ENCODE measurements at regions not wholly inside any gene's neighbourhood (a gene's known extent, or its start where the extent isn't known, plus 50 kb on each side); places are given as distances from the start of the nearest gene placed in this dataset.

DNA sequence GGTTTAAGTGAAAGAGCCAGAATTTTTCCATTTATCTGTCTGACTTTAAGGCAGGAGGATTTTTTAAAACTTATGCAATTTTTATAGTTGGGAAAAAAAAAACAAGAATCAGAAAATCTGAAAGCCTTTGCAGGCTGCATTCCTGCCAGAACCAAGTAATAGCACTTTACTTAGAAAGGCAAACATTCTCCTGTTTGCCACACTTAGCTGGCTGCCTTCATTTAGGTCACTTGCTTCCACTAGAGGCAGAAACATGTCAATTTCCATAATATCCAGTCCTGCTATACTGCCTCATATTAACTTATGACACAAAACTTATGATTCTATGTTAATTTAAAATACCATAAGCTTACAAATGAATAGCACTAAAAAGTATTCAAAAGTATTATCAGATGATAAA is 425.8 kb downstream of the FRK start:
- no peaks in the 10 kb centered on the region for H3K79me2 ChIP-seq (ENCODE audit: control insufficient read depth, insufficient read depth, low read length)
- H3K27ac ChIP-seq (ENCODE audit: control insufficient read depth, insufficient read depth) = no peak overlapping the region
- H3K4me2 ChIP-seq (ENCODE audit: control insufficient read depth, insufficient read depth) = no peak overlapping the region
- FAIRE-seq (no peak), DNase-seq (ENCODE audit: low read depth, low spot score) (no peak), ATAC-seq (no peak)
- CTCF ChIA-PET = no interaction called here
- H3K9me3 ChIP-seq (replicated peaks; ENCODE audit: control insufficient read depth, insufficient read depth, low read length) = no peaks in the 10 kb centered on the region
- RAD21 ChIA-PET (ENCODE audit: unreplicated experiment) = no interaction called here
- H2AFZ ChIP-seq (ENCODE audit: control insufficient read depth, low read depth, low read length) = no peak overlapping the region
- H3K9ac ChIP-seq (ENCODE audit: control insufficient read depth, insufficient read depth, low read length) = no peak overlapping the region
- no peaks in the 10 kb centered on the region for H4K20me1 ChIP-seq (ENCODE audit: control insufficient read depth, insufficient read depth)
- POLR2A ChIA-PET = no interaction called here
- intact Hi-C loops (cut with micrococcal nuclease; ENCODE audit: unreplicated experiment) (no loop called here), in situ Hi-C loops (cut with MboI) (no loop called here)
- no peak for TF ChIP-seq ZNF274 (IDR thresholded peaks at IDR 0.05; ENCODE audit: insufficient read depth, insufficient read length)
- no peak for TF ChIP-seq TARDBP (IDR thresholded peaks at IDR 0.05; ENCODE audit: borderline replicate concordance)
- TF ChIP-seq SIN3A (IDR thresholded peaks at IDR 0.05; ENCODE audit: low read depth, low read length) = no peak
- no peak for TF ChIP-seq HDAC2 (IDR thresholded peaks at IDR 0.05)
- TF ChIP-seq SREBF2 (IDR thresholded peaks at IDR 0.05; ENCODE audit: low read length) = no peak
- TF ChIP-seq, protein P1, sequence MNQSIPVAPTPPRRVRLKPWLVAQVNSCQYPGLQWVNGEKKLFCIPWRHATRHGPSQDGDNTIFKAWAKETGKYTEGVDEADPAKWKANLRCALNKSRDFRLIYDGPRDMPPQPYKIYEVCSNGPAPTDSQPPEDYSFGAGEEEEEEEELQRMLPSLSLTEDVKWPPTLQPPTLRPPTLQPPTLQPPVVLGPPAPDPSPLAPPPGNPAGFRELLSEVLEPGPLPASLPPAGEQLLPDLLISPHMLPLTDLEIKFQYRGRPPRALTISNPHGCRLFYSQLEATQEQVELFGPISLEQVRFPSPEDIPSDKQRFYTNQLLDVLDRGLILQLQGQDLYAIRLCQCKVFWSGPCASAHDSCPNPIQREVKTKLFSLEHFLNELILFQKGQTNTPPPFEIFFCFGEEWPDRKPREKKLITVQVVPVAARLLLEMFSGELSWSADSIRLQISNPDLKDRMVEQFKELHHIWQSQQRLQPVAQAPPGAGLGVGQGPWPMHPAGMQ (IDR thresholded peaks at IDR 0.05; ENCODE audit: borderline replicate concordance) = no peak
- no peak for TF ChIP-seq ZSCAN29 (IDR thresholded peaks at IDR 0.05)
- no peak for TF ChIP-seq ASH2L (IDR thresholded peaks at IDR 0.05; ENCODE audit: borderline replicate concordance, low read depth)
- H3K36me3 ChIP-seq (ENCODE audit: control insufficient read depth in 2 of 2, insufficient read depth in 2 of 2, low read length in 1 of 2) = no peaks in the 10 kb centered on the region
- SMC1A ChIA-PET (ENCODE audit: uncharacterized antibody, unreplicated experiment) = no interaction called here
- no peak overlapping the region for H3K4me3 ChIP-seq
- no peaks in the 10 kb centered on the region for H3K27me3 ChIP-seq (replicated peaks in 1 of 2; ENCODE audit: control insufficient read depth in 2 of 2, insufficient read depth in 2 of 2, low read length in 1 of 2)
- H3K4me1 ChIP-seq (ENCODE audit: control insufficient read depth, insufficient read depth, low read length) = no peaks in the 10 kb centered on the region
- BruUV-seq (replicated peaks) = no TSS peak

GRCh38 chr6:115634131-115634530 is 426.6 kb downstream of the FRK start:
- Histone ChIP-seq H3K9ac (ENCODE audit: control insufficient read depth, insufficient read depth, low read length) (no peak overlapping the region), H3K79me2 (ENCODE audit: control insufficient read depth, insufficient read depth, low read length) (no peaks in the 10 kb centered on the region), H3K4me1 (ENCODE audit: control insufficient read depth, insufficient read depth, low read length) (no peaks in the 10 kb centered on the region), H3K27ac (ENCODE audit: control insufficient read depth, insufficient read depth) (no peak overlapping the region), H3K9me3 (replicated peaks; ENCODE audit: control insufficient read depth, insufficient read depth, low read length) (no peaks in the 10 kb centered on the region), H2AFZ (ENCODE audit: control insufficient read depth, low read depth, low read length) (no peak overlapping the region), H3K4me3 (no peak overlapping the region), H4K20me1 (ENCODE audit: control insufficient read depth, insufficient read depth) (no peaks in the 10 kb centered on the region), H3K4me2 (ENCODE audit: control insufficient read depth, insufficient read depth) (no peak overlapping the region), H3K36me3 (ENCODE audit: control insufficient read depth in 2 of 2, insufficient read depth in 2 of 2, low read length in 1 of 2) (no peaks in the 10 kb centered on the region), H3K27me3 (replicated peaks in 1 of 2; ENCODE audit: control insufficient read depth in 2 of 2, insufficient read depth in 2 of 2, low read length in 1 of 2) (no peaks in the 10 kb centered on the region)
- FAIRE-seq = no peak
- in situ Hi-C loops (cut with MboI) = no loop called here
- CTCF ChIA-PET = no interaction called here
- TF ChIP-seq POLR2AphosphoS2 (IDR thresholded peaks at IDR 0.05; ENCODE audit: low read depth, low read length) = no peak
- TF ChIP-seq ZNF274 (IDR thresholded peaks at IDR 0.05; ENCODE audit: insufficient read depth, insufficient read length) = no peak
- no peak for TF ChIP-seq KDM1A (IDR thresholded peaks at IDR 0.05; ENCODE audit: borderline replicate concordance)
- no peak for ATAC-seq
- 27% methylated on average over 2 of the region's 2 CpGs for WGBS (ENCODE audit: insufficient coverage, insufficient replicate concordance, low lambda C conversion rate, missing lambda C conversion rate)
- POLR2A ChIA-PET = no interaction called here
- BruUV-seq (replicated peaks) = no TSS peak
- RAD21 ChIA-PET (ENCODE audit: unreplicated experiment) = no interaction called here
- intact Hi-C loops (cut with micrococcal nuclease; ENCODE audit: unreplicated experiment) = no loop called here
- SMC1A ChIA-PET (ENCODE audit: uncharacterized antibody, unreplicated experiment) = interaction anchor here (1.4 kb wide), 1 partner anchor 13 kb away, joined by 3 read pairs; no protein-coding TSS in a partner anchor
- DNase-seq (ENCODE audit: low read depth, low spot score) = no peak
